Transverse colon (tissue), 4 donors: ENCODE measurements at regions not wholly inside any gene's neighbourhood (a gene's known extent, or its start where the extent isn't known, plus 50 kb on each side); places are given as distances from the start of the nearest gene placed in this dataset.
A peak's percentile ranks its signal among the peaks of the same experiment; 100 is the strongest.

Experiments used
- DNase-seq: peaks from one replicate; pipeline ENCODE4 v3.0.0-alpha.2; 2019
- H3K27ac ChIP-seq, 4 donors: fragments of 200-600 bp; sonication (generic); 2 replicates each; pipeline ENCODE4 v1.5.1; 2016 to 2018; ENCODE audit warnings: inconsistent platforms in 4 of 4
- H3K27me3 ChIP-seq: fragments of 200-600 bp; sonication (generic); 2 replicates; pipeline ENCODE4 v1.5.1; 2017; ENCODE audit warnings: inconsistent platforms
- H3K36me3 ChIP-seq, 4 donors: fragments of 200-600 bp; sonication (generic); 2 replicates each; pipeline ENCODE4 v1.5.1; 2017 to 2019; ENCODE audit warnings: inconsistent platforms in 4 of 4
- H3K4me1 ChIP-seq, 4 donors: fragments of 200-600 bp; sonication (generic); 2 replicates each; pipeline ENCODE4 v1.5.1; 2017 to 2020; ENCODE audit warnings: inconsistent platforms in 4 of 4
- H3K4me3 ChIP-seq, 4 donors: fragments of 200-600 bp; sonication (generic); 1 replicate in 1 of 4; 2 replicates in 3 of 4; pipeline versions ENCODE4 v1.5.1 to v1.6.1; 2017 to 2019; ENCODE audit warnings: inconsistent platforms in 4 of 4
- H3K9me3 ChIP-seq, 2 donors: fragments of 200-600 bp; sonication (generic); 2 replicates each; pipeline ENCODE4 v1.5.1; 2017 to 2019; ENCODE audit warnings: inconsistent platforms in 2 of 2
- CTCF ChIP-seq, 5 experiments: fragments of 200-600 bp in 3 of 5; fragments of 450-650 bp in 2 of 5; sonication (generic) in 3 of 5; IDR thresholded peaks; 1 replicate in 2 of 5; 2 replicates in 3 of 5; pipeline ENCODE4 v1.5.1; 2016 to 2017; ENCODE audit warnings: antibody characterized with exemption in 5 of 5, inconsistent platforms in 3 of 5, mild to moderate bottlenecking in 2 of 5, moderate library complexity in 1 of 5
- EP300 ChIP-seq: sonication (generic); formaldehyde crosslinking; IDR thresholded peaks from one replicate; pipeline ENCODE4 v1.6.1; 2017; ENCODE audit warnings: antibody characterized with exemption, low read depth
- POLR2A ChIP-seq: fragments of 450-650 bp; IDR thresholded peaks from one replicate; pipeline ENCODE4 v1.6.1; 2016; ENCODE audit warnings: antibody characterized with exemption, mild to moderate bottlenecking, moderate library complexity
- POLR2AphosphoS5 ChIP-seq, 3 donors: sonication (generic); formaldehyde crosslinking; IDR thresholded peaks; one replicate each; pipeline ENCODE4 v1.6.1; 2016; ENCODE audit warnings: antibody characterized with exemption in 3 of 3
- WGBS, 2 donors: methylation state at CpG; one replicate each; pipeline ENCODE4 v1.1.5; 2018; ENCODE audit warnings: low coverage in 1 of 2; 5-methylcytosine and 5-hydroxymethylcytosine counted together
- in situ Hi-C, 4 donors: fragments of 200-750 bp; cut with MboI; loops; one replicate each; pipeline versions ENCODE4 v1.15.0 to v1.15.1; 2017; ENCODE audit warnings: low sequenced_read_pairs in 3 of 4, low pct_ligation_motif_present in 1 of 4, low pct_unique_long_range_greater_than_20kb in 1 of 4
- intact Hi-C: fragments of 100-400 bp; cut with DNase I; formaldehyde crosslinking; loops from one replicate; pipeline ENCODE4 v1.15.1; 2023; ENCODE audit warnings: low total_unique reads

GRCh38 chr5:158435161-158435616 lies 576.2 kb upstream of the CLINT1 start:
- no peak for DNase-seq
- intact Hi-C loops (no loop called here), in situ Hi-C loops (no loop called here)
- H3K4me3 ChIP-seq, result no peak overlapping the region
- no peak overlapping the region for H3K27ac ChIP-seq
- 44 to 51% methylated on average over 3 to 4 of the region's 4 CpGs for WGBS, 2 donors
- no peaks in the 10 kb centered on the region for H3K4me1 ChIP-seq
- no peaks in the 10 kb centered on the region for H3K36me3 ChIP-seq
- no peaks in the 10 kb centered on the region for H3K27me3 ChIP-seq
- no peak for TF ChIP-seq POLR2A
- no peak for TF ChIP-seq EP300
- no peak for TF ChIP-seq POLR2AphosphoS5 (IDR thresholded peaks at IDR 0.05)
- TF ChIP-seq CTCF (IDR thresholded peaks at IDR 0.05), result no peak
- H3K9me3 ChIP-seq, result no peaks in the 10 kb centered on the region

GRCh38 chr5:158434749-158435148 lies 575.8 kb upstream of the CLINT1 start:
- no peak for TF ChIP-seq POLR2AphosphoS5 (IDR thresholded peaks at IDR 0.05)
- TF ChIP-seq CTCF (IDR thresholded peaks at IDR 0.05), result no peak
- no peak for TF ChIP-seq POLR2A
- TF ChIP-seq EP300, result no peak
- Histone ChIP-seq H3K4me1 (no peaks in the 10 kb centered on the region), H3K27me3 (no peaks in the 10 kb centered on the region), H3K4me3 (no peak overlapping the region), H3K9me3 (no peaks in the 10 kb centered on the region), H3K27ac (no peak overlapping the region), H3K36me3 (no peaks in the 10 kb centered on the region)
- WGBS, 2 donors, result 45 to 60% methylated on average over 2 of the region's 2 CpGs
- intact Hi-C loops, result no loop called here
- DNase-seq, result no peak
- in situ Hi-C loops, result no loop called here

GRCh38 chr5:158433634-158434033 lies 574.7 kb upstream of the CLINT1 start:
- H3K4me3 ChIP-seq, result no peak overlapping the region
- no peaks in the 10 kb centered on the region for H3K4me1 ChIP-seq
- DNase-seq, result no peak

GRCh38 chr5:158431369-158432029 lies 572.6 kb upstream of the CLINT1 start:
- H3K4me3 ChIP-seq, result no peak overlapping the region
- intact Hi-C loops, result no loop called here
- no peaks in the 10 kb centered on the region for H3K27me3 ChIP-seq
- in situ Hi-C loops, result no loop called here
- H3K4me1 ChIP-seq, result no peaks in the 10 kb centered on the region
- DNase-seq, result no peak
- H3K36me3 ChIP-seq, result no peaks in the 10 kb centered on the region
- peak overlapping the region in 3 of 4 donors; percentile 50 to 63 (median 54) for H3K27ac ChIP-seq
- H3K9me3 ChIP-seq, result no peaks in the 10 kb centered on the region
- TF ChIP-seq POLR2AphosphoS5 (IDR thresholded peaks at IDR 0.05) (peak in 2 of 3 donors; percentile 37 to 52), POLR2A (no peak), EP300 (no peak), CTCF (IDR thresholded peaks at IDR 0.05) (no peak)
- 72% methylated on average over 1 of the region's 1 CpG; no CpG with 5 or more reads in 1 of the 2 donors for WGBS, 2 donors

More at GRCh38 chr5:158433634-158434033, 574.7 kb upstream of the CLINT1 start:
- Histone ChIP-seq H3K27ac (no peak overlapping the region), H3K9me3 (no peaks in the 10 kb centered on the region), H3K36me3 (no peaks in the 10 kb centered on the region), H3K27me3 (no peaks in the 10 kb centered on the region)
- WGBS, 2 donors, result 53 to 74% methylated on average over 1 of the region's 1 CpG
- TF ChIP-seq POLR2AphosphoS5 (IDR thresholded peaks at IDR 0.05) (no peak), EP300 (no peak), POLR2A (no peak), CTCF (IDR thresholded peaks at IDR 0.05) (no peak)
- in situ Hi-C loops, result no loop called here
- intact Hi-C loops, result no loop called here
